HG02870 (cell line): ENCODE measurements at regions not wholly inside any gene's neighbourhood (a gene's known extent, or its start where the extent isn't known, plus 50 kb on each side); places are given as distances from the start of the nearest gene placed in this dataset.

Experiments
- ATAC-seq: cut with Tn5 transposase; IDR thresholded peaks from one replicate; pipeline ENCODE4 v1.9.1; 2021; ENCODE audit warnings: mild to moderate bottlenecking, moderate library complexity; ENCODE audit not compliant: unreplicated experiment

DNA sequence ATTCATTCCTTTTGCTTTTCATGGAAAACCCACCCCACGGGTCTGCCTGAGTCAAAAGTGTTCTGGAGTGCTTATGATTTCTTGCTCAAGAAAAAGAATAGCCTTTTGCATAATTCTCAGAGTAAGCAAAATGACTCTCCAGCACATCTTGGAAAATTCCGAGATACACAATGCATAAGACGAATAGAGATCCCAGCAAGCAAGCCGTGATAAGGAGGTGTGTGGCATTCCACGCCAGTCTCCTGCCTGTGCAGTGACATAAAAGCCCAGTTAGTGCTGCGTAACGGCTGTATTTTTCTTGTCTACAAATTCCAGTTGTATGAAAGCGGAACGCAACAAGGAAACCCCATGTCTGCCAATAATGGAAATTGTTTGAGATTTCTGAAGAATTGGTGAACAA lies 237.9 kb upstream of the GATB start:
- ATAC-seq: no peak

DNA sequence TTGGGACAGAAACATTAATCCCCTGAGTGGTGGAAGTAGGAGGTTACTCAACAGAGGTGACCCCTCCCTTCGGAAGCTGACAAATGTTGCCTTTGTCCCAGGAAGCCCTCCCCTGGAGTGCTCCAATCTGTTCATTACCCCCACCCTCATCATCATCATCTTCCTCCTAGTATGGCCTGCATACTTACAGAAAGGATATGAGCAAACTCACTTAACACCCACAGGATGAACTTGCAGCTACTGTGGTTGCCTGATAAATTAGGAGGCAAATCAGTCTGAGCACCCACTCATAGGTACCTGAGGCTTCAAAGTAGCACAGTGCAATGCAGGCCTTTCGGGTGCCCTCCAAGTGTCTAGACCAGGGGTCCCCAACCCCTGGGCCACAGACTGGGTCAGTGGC lies 236.7 kb upstream of the GATB start:
- ATAC-seq: no peak

DNA sequence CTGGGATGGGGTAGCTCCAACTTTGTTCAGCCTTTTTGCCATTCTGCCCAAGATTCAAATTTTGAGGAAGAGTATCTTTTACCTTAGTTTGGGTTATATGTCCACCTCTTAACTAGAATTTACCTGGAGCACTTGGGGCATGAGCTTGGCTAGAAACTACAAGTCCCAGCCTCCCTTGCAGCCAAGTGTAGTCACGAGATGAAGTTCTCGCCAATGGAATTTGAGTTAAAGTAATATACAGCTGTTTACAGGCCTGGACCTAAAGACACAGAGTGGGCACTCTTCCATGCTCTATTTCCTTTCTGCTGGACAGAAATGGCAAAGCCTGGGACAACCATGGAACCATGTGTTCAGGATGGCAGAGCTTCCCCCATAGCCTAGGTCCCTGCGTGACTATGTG lies 233.6 kb upstream of the GATB start:
- no peak for ATAC-seq

DNA sequence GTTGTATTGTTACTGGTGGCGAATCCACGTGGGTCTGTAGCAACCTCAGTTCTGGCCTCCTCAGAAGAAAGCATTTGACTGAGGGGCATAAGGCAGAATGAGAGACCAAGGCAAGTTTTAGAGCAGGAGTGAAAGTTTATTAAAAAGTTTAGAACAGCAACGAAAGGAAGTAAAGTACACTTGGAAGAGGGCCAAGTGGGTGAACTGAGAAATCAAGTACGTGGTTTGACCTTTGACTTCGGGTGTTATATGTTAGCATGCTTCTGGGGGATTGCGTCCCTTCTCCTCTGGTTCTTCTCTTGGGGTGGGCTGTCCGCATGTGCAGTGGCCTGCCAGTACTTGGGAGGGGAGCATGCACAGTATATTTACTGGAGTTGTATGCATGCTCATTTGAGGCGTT lies 232.7 kb upstream of the GATB start:
- ATAC-seq: no peak

DNA sequence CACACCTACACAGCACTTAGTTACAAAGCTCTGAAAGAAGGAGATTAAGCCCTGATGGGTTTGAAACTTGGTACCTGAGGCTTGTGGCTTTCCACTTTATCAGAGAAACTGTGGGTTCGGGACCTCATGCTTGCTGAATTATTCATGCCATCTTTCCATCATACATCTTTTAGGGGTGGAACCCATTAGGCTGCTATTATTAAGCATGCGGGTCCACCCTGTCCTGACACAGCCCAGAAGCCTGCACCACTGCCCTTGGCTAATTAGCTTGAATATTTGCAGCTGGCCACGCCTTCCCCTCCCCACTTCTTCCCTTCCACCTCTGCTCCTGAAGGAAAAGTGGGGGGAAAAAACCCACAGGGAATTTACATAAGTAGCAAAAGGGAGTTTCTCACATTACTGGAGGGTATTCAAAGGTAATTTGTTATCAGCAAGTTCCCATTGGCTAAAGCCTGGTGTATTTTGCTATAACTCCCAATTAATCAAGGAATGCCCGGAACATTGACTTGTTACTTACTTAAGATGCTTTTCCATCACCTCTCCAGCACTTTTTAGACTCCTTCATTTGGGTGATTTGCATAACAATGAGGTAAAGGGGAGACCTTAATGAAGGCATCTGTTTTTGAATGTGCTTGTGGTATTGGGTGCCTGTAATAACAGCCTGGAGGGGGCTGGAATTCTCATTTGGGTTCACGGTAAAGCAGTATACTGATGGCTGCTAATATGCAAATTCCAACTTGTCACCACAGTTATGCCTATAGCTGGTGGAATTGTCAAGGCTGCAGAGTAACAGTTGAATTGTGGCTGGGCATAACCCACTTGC lies 231.7 kb upstream of the GATB start:
- ATAC-seq: no peak

DNA sequence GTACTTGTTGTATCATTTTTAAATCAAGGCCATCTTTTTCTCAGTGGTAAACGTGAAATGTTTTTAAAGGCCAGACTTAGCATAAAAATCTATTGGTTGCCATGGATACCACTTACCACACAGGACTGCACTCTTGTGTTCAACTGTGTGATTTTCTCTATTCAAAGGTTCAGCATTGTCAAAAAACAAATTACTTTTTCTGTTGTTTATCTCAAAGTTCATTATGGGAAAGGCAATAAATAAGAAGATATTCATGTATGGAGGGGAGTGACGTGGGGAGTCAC lies 231.0 kb upstream of the GATB start:
- ATAC-seq: no peak

DNA sequence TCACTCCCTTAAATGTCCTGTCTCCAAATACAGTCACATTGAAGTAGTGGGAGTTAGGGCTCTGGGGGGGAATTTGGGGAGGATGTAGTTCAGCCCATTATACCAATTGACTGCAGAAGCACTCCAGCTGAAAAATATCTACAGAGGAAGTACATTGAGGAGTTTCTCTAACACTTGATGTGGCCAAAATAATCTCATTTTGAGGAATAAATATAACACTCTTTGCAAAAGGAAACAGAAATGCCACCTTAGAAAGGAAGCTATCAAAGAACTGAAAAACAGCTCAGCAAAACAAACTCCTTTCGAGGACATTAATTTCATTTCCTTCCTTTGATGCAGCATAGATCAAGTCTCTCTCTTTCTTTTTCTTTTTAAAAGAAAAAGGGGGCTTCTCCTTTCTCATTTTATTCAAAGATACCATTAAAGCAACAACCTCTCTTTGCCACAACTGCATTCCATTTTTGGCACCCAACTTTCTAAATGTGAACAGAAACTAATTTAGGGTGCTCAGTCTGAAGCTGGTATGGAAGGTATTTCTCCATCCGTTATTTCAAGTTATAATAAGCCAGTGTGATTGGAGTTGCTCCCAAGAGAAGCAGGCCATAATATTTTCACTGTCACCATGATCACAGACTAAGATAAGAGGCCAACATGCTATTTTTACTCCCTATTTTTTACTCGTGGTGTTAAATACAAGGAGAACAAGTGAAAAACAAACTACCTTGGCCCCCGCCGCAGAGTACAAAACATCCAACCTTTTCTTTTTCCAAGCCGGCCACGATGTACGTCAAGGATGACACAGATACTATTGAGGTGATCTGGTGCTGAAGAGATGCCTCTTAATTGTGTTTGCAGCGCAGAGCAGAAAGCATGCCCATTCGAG lies 230.4 kb upstream of the GATB start:
- no peak for ATAC-seq

DNA sequence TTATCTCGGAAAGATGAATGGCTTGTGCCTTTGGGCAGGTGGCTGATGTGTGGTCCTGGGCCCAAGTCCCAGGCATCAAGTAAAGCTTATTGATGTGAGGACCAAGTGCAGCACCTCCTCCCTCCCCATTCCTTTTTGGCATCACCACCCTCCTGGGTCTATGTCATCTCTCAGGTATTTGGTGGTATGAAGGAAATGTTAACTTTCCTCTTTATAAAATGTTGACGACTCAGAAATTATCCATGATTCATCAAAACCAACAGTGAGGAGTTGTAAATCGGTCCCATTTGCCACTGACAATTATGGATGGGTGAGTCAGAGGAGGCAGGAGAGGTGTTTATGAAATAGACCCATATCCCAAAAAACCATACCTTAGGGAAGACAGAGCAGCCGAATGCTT lies 229.4 kb upstream of the GATB start:
- ATAC-seq: no peak

DNA sequence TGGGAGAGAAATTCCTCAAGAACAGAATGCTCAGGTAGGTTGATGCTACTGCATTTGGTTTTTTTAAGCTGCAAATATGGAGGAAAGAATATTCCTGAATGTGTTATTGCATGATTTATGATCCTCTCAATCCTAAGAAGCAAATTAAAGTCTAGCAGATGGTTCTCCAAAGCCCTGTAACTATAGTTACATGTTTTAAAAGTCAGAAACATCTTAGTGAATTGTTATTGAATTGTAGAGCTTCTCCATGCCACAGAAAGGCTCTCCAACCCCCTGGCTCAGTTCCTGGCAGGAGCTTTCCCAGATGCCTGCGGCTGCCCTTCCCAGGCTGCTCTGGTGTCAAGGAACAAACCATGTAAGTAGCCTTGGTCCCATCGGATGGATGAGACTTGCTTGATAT lies 227.8 kb upstream of the GATB start:
- ATAC-seq: no peak

DNA sequence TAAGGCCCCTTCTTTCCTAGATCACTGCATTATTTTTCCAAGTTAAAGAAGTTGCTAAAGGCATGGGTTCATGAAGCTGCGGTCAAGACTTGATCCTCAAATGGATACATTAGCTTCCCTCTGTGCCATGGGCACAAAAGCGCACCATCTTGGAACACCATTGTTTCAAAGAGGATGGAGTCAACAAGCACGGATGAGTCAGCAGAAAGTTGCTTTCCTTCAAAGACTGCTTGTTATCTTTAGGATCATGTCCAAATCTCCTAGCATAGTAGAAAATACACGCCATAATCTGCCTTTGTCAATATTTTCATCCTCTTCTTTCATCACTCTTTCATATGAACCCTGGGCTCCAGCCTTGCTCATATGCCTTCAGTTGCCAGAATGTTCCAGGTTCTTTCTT lies 226.8 kb upstream of the GATB start:
- no peak for ATAC-seq

DNA sequence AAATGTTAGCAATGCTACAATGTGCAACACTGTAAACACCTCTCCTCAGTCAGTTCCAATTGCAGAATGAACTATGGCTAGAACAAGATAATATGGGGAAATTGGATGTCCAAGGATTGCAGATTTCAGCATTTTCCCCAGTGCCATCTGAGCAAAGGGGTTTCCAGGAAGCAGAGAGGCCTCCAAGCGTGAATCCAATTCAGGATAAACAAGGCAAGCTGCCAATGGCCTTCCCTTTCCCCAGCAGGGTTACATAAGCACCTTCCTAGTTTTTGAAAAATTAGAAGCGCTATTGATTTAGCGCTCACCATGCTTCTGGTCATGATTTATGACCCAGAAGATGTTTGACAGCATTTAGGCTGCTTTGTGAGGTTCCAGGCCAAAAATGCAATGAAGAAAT lies 223.0 kb upstream of the GATB start:
- no peak for ATAC-seq

DNA sequence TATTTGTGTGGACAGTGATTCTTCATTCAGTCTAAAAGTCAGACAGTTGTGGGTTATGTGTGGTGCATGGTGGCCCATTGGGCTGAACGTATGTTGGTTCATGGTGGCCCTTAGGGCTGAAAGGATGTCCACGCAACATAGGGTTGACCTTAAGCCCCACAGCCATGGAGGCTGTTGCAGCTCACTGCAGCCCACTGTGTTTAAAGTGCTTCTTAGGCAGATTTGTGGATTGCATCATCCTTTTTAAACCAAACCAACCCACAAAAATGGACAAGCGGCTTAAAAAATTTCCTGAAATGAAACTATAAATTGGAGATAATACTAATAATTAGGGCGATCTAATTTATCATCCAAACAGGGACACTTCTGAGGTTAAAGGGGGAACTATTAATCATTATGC lies 219.0 kb upstream of the GATB start:
- no peak for ATAC-seq

DNA sequence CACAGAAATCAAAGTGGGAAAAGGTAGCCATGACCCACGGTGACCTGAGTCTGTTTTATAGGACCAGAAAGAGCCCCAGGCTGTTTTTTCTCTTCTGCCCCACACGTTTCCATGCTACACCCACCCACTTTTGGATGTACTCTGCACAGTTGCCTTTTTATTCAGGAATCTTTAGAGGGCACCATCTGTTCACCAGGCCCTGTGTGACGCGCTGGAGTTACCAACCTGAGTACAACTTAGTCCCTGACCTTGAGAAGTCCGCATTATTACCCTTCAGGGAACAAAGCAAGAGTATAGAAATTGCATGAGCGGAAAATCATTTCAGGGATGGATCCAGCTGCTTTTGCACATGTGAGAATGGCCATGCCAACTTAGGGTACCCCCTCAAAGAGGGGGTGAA lies 207.8 kb upstream of the GATB start:
- no peak for ATAC-seq

DNA sequence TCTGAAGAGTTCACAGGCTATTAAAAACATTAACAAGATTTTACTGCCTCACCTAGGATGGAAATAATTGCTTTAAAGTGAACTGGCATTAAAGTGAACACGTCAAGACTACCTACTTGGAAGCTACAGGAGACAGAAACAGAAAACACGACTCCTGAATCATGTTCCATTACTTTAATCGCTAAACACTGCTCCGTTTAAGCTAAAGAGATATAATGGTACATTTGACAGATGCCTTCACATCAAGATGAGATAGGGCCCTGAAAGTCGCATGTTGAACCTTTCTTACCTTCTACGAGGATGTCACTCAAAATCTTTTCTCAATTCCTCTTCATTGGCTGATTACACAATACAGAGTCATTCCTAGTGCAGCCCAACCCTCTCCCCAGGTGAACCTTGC lies 206.3 kb upstream of the GATB start:
- no peak for ATAC-seq

DNA sequence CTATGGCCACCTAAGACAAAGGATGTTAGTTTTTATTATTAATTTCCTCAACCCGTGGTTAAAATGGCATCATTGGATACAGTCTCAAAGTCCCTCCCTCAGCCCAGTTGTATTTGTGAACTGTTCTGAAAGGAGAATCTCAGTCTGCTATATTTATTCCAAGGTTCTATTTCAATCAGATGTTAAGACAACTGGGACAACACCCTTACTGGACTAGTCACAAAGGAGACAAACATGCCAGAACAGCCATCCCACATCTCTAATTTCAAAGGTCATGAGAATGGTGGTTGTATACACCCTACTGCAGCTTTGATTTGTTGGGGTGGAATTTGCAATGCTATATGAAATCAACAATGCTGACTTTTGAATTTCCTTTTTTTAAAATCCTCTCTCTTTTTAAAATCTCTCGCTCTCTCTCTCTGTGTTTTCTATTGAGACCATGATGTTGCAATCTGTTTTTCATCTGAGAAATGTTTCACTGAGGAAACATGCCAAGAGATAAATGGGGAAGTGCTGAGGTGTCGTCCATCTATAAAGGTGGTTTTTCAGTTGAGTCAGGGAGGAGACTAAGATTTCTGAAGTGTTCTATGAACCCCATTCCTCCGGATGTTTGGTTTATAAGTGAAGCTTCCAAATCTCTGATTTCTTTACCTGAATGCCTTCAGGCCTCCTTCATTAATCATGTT lies 201.5 kb upstream of the GATB start:
- ATAC-seq: no peak

DNA sequence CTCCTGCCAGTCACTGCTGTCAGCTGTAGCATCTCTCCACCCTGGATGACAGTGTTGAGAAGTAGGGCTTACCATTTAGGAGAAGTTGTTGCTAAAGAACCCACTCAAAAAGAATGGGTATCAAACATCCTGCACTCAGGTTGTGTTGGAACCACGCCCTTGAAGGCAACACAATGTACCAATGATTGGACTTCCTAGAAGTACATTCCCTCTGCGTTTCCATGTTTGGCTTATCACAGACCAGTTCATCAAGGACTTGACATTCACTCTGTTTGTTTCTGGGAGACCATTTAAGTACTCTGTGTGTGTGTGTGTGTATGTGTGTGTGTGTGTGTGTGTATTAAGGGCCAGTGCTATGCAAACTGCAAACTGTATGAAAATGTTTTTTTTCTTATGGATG lies 200.6 kb upstream of the GATB start:
- no peak for ATAC-seq

DNA sequence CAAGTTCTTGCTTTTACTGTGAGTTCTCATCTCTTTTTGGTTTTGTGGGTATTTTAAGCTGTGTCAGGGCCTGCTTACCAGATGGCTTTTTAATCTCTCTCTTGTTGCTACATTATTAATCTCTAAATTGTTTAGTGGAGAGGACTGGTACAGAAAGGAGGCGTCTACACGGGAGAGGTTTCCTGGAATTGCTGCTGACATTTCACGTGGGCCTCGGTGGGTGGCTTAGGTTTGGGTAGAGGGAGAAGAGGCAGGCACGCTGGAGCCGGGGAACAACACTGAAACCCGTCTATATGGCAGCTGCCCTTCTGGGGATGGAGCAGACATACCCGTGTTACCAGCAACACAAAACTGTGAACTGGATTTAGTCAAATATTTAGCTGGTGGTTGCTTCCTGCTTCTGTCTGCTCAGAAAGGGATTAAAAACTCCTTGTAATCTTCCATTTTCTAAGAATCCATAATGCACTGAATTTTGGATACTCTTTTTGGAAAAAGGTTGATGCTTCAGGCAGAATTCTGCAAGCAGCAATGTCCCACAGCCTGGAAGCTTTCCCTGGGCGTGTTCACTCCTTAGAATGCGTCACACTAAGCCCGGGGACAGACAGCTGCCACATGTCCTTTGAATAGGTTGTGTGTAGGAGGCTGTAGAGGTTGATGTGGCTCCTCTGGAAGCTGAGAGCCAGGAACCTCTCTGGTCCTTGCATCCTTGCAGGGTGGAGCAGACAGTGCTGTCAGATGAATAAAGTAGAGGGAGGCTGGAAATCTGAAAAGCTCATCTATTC lies 199.8 kb upstream of the GATB start:
- no peak for ATAC-seq

DNA sequence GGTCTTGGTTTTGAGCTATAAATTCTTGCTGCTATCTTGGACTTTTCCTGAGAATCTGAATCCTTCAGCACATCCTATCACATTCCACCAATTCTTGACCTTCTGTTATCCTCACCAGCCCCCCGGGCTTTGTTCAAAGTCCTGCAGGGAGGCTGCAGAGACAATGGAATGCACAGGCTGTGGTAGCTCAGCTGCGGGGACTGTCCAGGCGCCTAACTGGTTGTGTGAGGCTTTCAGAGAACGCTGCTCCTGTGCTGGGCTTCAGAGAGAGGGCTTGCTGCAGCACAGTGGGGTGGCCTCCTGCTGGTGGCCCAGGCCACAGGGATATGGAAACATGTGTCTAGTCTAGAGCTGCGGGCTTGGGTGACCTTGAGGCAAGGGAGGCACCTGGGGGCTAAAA lies 196.3 kb upstream of the GATB start:
- no peak for ATAC-seq

DNA sequence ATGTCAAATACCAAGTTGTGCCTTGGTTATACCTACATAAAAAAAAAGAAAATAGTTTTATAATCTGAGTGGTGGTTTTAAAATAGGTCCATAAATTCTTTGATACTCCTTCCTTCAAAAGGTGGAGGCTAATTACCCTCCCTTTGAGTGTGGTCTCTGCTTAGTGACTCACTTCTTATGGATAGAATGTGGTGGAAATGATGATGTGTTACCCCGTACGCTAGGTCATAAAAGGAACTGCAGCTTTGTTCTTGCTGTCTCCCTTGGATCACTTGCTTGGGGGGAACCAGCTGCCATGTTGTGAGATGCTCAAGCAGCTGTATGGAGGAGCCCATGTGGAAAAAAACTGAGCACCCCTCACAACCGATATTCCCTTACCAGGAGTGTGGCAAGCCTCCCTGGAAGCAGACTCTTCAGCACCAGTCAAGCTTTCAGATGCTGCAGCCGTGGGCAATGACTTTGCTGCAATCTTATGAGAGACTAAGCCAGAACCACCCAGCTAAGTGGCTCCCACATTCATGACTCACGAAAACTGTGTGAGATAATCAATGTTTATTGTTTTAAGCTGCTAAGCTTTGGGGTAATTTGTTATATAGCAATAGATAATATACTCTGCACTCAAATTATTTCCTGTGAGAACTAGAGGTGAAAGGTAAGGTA lies 195.0 kb upstream of the GATB start:
- no peak for ATAC-seq

DNA sequence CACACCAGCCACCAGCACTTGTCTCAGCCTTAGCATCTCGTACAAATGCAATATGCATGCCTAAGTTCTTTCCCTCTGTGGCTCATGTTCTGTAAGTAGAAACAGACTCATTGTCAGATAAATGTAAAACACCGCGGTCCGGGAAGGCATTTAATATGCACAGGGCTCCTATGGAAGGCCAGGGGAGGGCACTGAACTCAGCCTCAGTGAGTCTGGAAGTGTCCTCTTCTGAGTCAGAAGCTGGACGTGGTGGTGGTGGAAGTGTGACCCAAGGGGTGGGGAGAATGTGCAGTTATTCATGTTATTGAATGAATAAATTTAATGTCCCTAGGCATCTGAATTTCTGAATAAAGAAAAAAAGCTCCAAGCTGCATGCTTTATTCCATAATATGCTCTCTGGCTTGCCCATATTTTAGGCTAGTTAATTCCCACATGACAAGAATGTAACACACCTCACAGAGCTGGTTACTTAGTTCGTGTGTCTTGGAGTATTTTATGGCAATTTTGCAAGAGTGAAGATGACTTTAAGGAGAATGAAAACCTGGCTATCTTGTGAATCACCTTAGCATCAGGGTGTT lies 193.1 kb upstream of the GATB start:
- ATAC-seq: no peak
